ENCODE measurements at regions not wholly inside any gene's neighbourhood (a gene's known extent, or its start where the extent isn't known, plus 50 kb on each side); places are given as distances from the start of the nearest gene placed in this dataset.

DNA sequence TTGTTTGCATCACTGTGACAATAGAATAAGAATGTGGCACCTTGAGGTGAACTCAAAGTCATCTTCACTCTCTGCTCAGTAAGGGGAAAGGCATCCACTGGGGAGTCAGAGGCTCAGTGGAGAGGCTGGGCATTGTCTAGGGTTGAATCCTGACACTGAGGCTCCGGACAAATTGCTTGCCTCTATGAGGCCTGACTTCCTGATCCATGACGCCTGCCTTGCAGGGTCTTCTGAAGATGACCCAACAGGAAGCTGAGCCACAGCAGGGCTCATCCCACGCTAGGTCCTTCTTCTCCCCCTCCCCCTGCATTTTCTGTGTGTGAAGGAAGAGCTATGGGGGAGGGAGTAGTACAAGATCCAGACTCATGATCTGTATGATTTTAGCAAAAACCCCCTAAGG, 265.1 kb downstream of the SH3BP4 start:
- Histone ChIP-seq H3K9me3 (ENCODE audit: control extremely low read depth in 1 of 5, control insufficient read depth in 4 of 5, insufficient read depth in 2 of 5, low read depth in 1 of 5, low read length in 4 of 5) (no peaks in the 10 kb centered on the region), H3K4me3 (ENCODE audit: control insufficient read depth in 1 of 7, extremely low read depth in 1 of 7, insufficient read depth in 4 of 7, low read depth in 2 of 7, low read length in 6 of 7) (no peak overlapping the region), H3K4me1 (ENCODE audit: control extremely low read depth in 1 of 4, control insufficient read depth in 4 of 4, insufficient read depth in 4 of 4, low read length in 3 of 4) (no peaks in the 10 kb centered on the region), H3K36me3 (ENCODE audit: control insufficient read depth in 4 of 4, insufficient read depth in 4 of 4, low read length in 3 of 4) (no peaks in the 10 kb centered on the region), H3K27ac (ENCODE audit: insufficient read depth in 1 of 2, low read depth in 1 of 2, low read length in 2 of 2, poor library complexity in 1 of 2, severe bottlenecking in 2 of 2) (no peak overlapping the region), H3K27me3 (replicated peaks in 2 of 5; ENCODE audit: control insufficient read depth in 4 of 5, insufficient read depth in 5 of 5, low read length in 4 of 5) (peaks cover 0 to 67% (median 15%) of the 10 kb centered on the region in 5 experiments)
- 53% methylated on average over 2 of the region's 3 CpGs for WGBS (ENCODE audit: insufficient coverage)
- DNase-seq: no peak
- ChIA-PET POLR2A (no interaction called here), CTCF (no interaction called here)

DNA sequence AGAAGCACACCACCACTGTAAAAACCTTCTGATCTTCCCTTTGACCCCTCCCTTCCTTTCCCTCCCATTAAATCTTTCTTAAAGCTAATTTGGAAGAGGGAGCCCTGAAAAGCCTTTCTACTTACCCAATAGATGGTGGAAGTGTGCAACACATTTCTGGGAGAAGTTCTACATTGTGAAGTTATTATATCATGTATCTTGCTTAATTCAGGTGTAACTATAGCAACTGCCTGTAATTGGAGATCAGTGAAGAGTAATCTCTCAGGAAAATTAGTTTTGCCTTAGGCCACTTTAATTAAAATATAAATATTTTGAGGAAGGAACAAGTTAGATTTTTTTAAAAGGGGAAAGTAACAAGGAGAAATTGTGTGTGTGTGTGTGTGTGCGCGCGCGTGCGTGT, 266.0 kb downstream of the SH3BP4 start:
- H3K36me3 ChIP-seq (ENCODE audit: control insufficient read depth in 4 of 4, insufficient read depth in 4 of 4, low read length in 3 of 4): no peaks in the 10 kb centered on the region
- H3K4me1 ChIP-seq (ENCODE audit: control extremely low read depth in 1 of 4, control insufficient read depth in 4 of 4, insufficient read depth in 4 of 4, low read length in 3 of 4): no peaks in the 10 kb centered on the region
- H3K27me3 ChIP-seq (replicated peaks in 2 of 5; ENCODE audit: control insufficient read depth in 4 of 5, insufficient read depth in 5 of 5, low read length in 4 of 5): peaks cover 2 to 58% (median 15%) of the 10 kb centered on the region in 5 experiments
- H3K27ac ChIP-seq (ENCODE audit: insufficient read depth in 1 of 2, low read depth in 1 of 2, low read length in 2 of 2, poor library complexity in 1 of 2, severe bottlenecking in 2 of 2): no peak overlapping the region
- DNase-seq: no peak
- no peak overlapping the region for H3K4me3 ChIP-seq (ENCODE audit: control insufficient read depth in 1 of 7, extremely low read depth in 1 of 7, insufficient read depth in 4 of 7, low read depth in 2 of 7, low read length in 6 of 7)
- 67% methylated on average over 3 of the region's 5 CpGs for WGBS (ENCODE audit: insufficient coverage)
- ChIA-PET POLR2A (no interaction called here), CTCF (no interaction called here)
- no peaks in the 10 kb centered on the region for H3K9me3 ChIP-seq (ENCODE audit: control extremely low read depth in 1 of 5, control insufficient read depth in 4 of 5, insufficient read depth in 2 of 5, low read depth in 1 of 5, low read length in 4 of 5)

DNA sequence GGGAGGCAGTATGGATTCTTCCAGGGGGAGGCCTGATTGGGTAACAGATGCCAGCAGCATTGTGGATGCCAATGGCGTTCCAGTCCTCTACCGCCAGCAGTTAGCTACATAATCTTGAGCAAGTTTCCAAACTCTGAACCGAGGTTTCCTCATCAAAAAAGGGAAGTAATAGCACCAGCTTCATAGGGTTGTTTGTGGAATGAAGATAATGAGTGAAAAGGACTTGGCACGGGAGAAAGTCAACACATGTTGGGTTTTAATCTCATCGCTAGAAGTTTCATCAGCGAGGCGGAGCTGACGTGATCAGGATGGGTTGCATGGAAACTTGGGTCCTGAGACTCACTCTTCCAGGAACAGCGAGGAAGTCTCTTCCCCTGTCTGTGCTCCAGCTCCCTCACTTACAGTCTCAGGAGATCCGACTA, 266.7 kb downstream of the SH3BP4 start:
- H3K36me3 ChIP-seq (ENCODE audit: control insufficient read depth in 4 of 4, insufficient read depth in 4 of 4, low read length in 3 of 4): no peaks in the 10 kb centered on the region
- peak in 2 of 3 donors; percentile 2 to 7 for DNase-seq
- H3K27me3 ChIP-seq (replicated peaks in 2 of 5; ENCODE audit: control insufficient read depth in 4 of 5, insufficient read depth in 5 of 5, low read length in 4 of 5): peaks cover 3 to 57% (median 15%) of the 10 kb centered on the region in 5 experiments
- peaks cover 0 to under 1% (median 0%) of the 10 kb centered on the region in 5 experiments for H3K9me3 ChIP-seq (ENCODE audit: control extremely low read depth in 1 of 5, control insufficient read depth in 4 of 5, insufficient read depth in 2 of 5, low read depth in 1 of 5, low read length in 4 of 5)
- H3K27ac ChIP-seq (ENCODE audit: insufficient read depth in 1 of 2, low read depth in 1 of 2, low read length in 2 of 2, poor library complexity in 1 of 2, severe bottlenecking in 2 of 2): no peak overlapping the region
- no peaks in the 10 kb centered on the region for H3K4me1 ChIP-seq (ENCODE audit: control extremely low read depth in 1 of 4, control insufficient read depth in 4 of 4, insufficient read depth in 4 of 4, low read length in 3 of 4)
- POLR2A ChIA-PET: no interaction called here
- CTCF ChIA-PET: interaction anchor here (0.9 kb wide), 1 partner anchor 375 kb away, joined by 3 read pairs; no protein-coding TSS in a partner anchor
- 60% methylated on average over 10 of the region's 10 CpGs for WGBS (ENCODE audit: insufficient coverage)
- no peak overlapping the region for H3K4me3 ChIP-seq (ENCODE audit: control insufficient read depth in 1 of 7, extremely low read depth in 1 of 7, insufficient read depth in 4 of 7, low read depth in 2 of 7, low read length in 6 of 7)

DNA sequence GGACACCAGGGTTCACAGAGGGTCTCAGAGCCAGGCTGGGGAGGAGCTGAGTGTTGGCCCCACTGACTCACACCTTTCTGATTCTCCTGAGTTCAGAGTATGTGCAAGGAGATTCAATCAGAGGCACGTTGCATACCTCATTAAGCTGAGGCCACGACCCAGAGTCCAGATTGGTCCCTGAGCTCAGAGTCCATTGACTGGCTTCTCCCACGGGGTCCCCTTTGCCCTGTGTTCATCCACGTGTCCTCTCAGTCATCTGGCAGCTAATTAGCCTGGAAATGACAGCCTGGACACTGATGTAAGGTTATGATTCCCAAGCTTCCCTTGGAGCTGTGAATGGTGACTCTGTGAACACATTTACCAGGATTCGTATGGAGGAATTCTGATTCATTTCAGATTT, 267.2 kb downstream of the SH3BP4 start:
- Histone ChIP-seq H3K27me3 (replicated peaks in 2 of 5; ENCODE audit: control insufficient read depth in 4 of 5, insufficient read depth in 5 of 5, low read length in 4 of 5) (peaks cover 3 to 55% (median 15%) of the 10 kb centered on the region in 5 experiments), H3K27ac (ENCODE audit: insufficient read depth in 1 of 2, low read depth in 1 of 2, low read length in 2 of 2, poor library complexity in 1 of 2, severe bottlenecking in 2 of 2) (no peak overlapping the region), H3K9me3 (ENCODE audit: control extremely low read depth in 1 of 5, control insufficient read depth in 4 of 5, insufficient read depth in 2 of 5, low read depth in 1 of 5, low read length in 4 of 5) (peaks cover 0 to 4% (median 0%) of the 10 kb centered on the region in 5 experiments), H3K4me1 (ENCODE audit: control extremely low read depth in 1 of 4, control insufficient read depth in 4 of 4, insufficient read depth in 4 of 4, low read length in 3 of 4) (no peaks in the 10 kb centered on the region), H3K4me3 (ENCODE audit: control insufficient read depth in 1 of 7, extremely low read depth in 1 of 7, insufficient read depth in 4 of 7, low read depth in 2 of 7, low read length in 6 of 7) (no peak overlapping the region), H3K36me3 (ENCODE audit: control insufficient read depth in 4 of 4, insufficient read depth in 4 of 4, low read length in 3 of 4) (no peaks in the 10 kb centered on the region)
- CTCF ChIA-PET: interaction anchor here (0.9 kb wide), 1 partner anchor 374 kb away, joined by 3 read pairs; no protein-coding TSS in a partner anchor
- 86% methylated on average over 4 of the region's 5 CpGs for WGBS (ENCODE audit: insufficient coverage)
- no peak for DNase-seq
- POLR2A ChIA-PET: no interaction called here

DNA sequence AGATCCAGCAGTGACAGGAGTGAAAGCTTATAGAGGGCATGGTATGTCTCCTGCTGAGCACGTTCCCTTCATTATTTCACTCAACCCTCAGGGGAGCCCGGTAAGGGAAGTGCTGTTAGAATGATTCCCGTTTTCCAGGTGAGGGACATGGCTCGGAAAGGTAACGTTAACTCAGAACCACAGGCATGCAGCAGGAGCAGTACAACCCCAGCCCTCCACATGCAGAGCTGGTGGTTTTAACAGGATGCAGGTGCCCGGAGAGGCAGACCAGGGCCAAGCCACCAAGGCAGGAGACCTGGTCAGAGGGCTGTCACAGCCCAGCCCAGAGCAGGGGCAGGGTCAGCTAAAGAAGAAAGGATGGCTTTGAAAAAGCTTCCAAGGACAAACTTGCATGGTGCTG, 268.5 kb downstream of the SH3BP4 start:
- no peak overlapping the region for H3K4me3 ChIP-seq (ENCODE audit: control insufficient read depth in 1 of 7, extremely low read depth in 1 of 7, insufficient read depth in 4 of 7, low read depth in 2 of 7, low read length in 6 of 7)
- ChIA-PET POLR2A (no interaction called here), CTCF (no interaction called here)
- no peak overlapping the region for H3K27ac ChIP-seq (ENCODE audit: insufficient read depth in 1 of 2, low read depth in 1 of 2, low read length in 2 of 2, poor library complexity in 1 of 2, severe bottlenecking in 2 of 2)
- H3K27me3 ChIP-seq (replicated peaks in 2 of 5; ENCODE audit: control insufficient read depth in 4 of 5, insufficient read depth in 5 of 5, low read length in 4 of 5): peaks cover 3 to 64% (median 15%) of the 10 kb centered on the region in 5 experiments
- H3K9me3 ChIP-seq (ENCODE audit: control extremely low read depth in 1 of 5, control insufficient read depth in 4 of 5, insufficient read depth in 2 of 5, low read depth in 1 of 5, low read length in 4 of 5): peaks cover 0 to 4% (median 1%) of the 10 kb centered on the region in 5 experiments
- no peaks in the 10 kb centered on the region for H3K36me3 ChIP-seq (ENCODE audit: control insufficient read depth in 4 of 4, insufficient read depth in 4 of 4, low read length in 3 of 4)
- no peak for DNase-seq
- no peaks in the 10 kb centered on the region for H3K4me1 ChIP-seq (ENCODE audit: control extremely low read depth in 1 of 4, control insufficient read depth in 4 of 4, insufficient read depth in 4 of 4, low read length in 3 of 4)
- 68% methylated on average over 3 of the region's 6 CpGs for WGBS (ENCODE audit: insufficient coverage)

DNA sequence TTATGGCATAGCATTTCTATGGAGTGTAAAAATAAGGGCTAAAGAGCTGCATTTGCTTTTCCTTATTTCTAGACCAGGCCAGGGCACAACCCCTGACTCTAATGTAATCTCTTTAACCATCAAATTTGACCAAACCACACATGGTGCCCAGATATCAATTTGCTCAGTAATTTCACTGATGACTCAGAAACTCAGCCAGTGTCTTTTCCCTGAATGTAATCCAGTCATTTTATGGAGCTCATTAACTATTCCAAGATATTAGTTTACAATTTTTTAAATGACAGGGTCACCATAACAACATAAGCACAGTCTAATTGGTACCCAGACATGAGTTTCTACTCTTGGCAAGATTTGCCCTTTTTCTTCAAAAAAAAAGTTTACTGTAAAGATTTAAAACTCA, 270.8 kb upstream of the AGAP1 start:
- no peak overlapping the region for H3K27ac ChIP-seq (ENCODE audit: insufficient read depth in 1 of 2, low read depth in 1 of 2, low read length in 2 of 2, poor library complexity in 1 of 2, severe bottlenecking in 2 of 2)
- CTCF ChIA-PET: no interaction called here
- no peak for DNase-seq
- peaks cover 3 to 69% (median 19%) of the 10 kb centered on the region in 5 experiments for H3K27me3 ChIP-seq (replicated peaks in 2 of 5; ENCODE audit: control insufficient read depth in 4 of 5, insufficient read depth in 5 of 5, low read length in 4 of 5)
- POLR2A ChIA-PET: no interaction called here
- no peaks in the 10 kb centered on the region for H3K36me3 ChIP-seq (ENCODE audit: control insufficient read depth in 4 of 4, insufficient read depth in 4 of 4, low read length in 3 of 4)
- no peaks in the 10 kb centered on the region for H3K4me1 ChIP-seq (ENCODE audit: control extremely low read depth in 1 of 4, control insufficient read depth in 4 of 4, insufficient read depth in 4 of 4, low read length in 3 of 4)
- H3K9me3 ChIP-seq (ENCODE audit: control extremely low read depth in 1 of 5, control insufficient read depth in 4 of 5, insufficient read depth in 2 of 5, low read depth in 1 of 5, low read length in 4 of 5): peaks cover 0 to 4% (median 1%) of the 10 kb centered on the region in 5 experiments
- H3K4me3 ChIP-seq (ENCODE audit: control insufficient read depth in 1 of 7, extremely low read depth in 1 of 7, insufficient read depth in 4 of 7, low read depth in 2 of 7, low read length in 6 of 7): no peak overlapping the region

DNA sequence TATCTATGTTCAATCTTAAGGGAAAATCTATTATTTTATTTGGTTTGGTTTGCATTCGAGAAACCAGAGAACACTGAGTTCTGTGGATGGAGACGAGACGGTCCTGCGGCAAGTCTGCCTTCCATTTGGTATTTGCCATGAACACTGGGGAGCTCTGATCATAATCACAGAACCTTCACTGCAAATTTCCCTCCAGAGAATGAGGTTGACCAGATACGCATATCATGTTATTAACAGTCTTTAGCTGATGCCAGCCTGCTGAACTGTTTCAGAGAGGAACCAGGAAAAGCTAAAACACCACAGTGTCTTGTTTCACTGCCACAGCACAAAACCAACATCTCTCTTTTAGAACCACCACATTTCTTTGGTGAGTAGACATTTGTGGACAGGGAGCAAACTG, 269.4 kb upstream of the AGAP1 start:
- CTCF ChIA-PET: no interaction called here
- 98% methylated on average over 5 of the region's 5 CpGs for WGBS (ENCODE audit: insufficient coverage)
- H3K36me3 ChIP-seq (ENCODE audit: control insufficient read depth in 4 of 4, insufficient read depth in 4 of 4, low read length in 3 of 4): no peaks in the 10 kb centered on the region
- H3K27ac ChIP-seq (ENCODE audit: insufficient read depth in 1 of 2, low read depth in 1 of 2, low read length in 2 of 2, poor library complexity in 1 of 2, severe bottlenecking in 2 of 2): no peak overlapping the region
- no peak overlapping the region for H3K4me3 ChIP-seq (ENCODE audit: control insufficient read depth in 1 of 7, extremely low read depth in 1 of 7, insufficient read depth in 4 of 7, low read depth in 2 of 7, low read length in 6 of 7)
- no peaks in the 10 kb centered on the region for H3K4me1 ChIP-seq (ENCODE audit: control extremely low read depth in 1 of 4, control insufficient read depth in 4 of 4, insufficient read depth in 4 of 4, low read length in 3 of 4)
- H3K9me3 ChIP-seq (ENCODE audit: control extremely low read depth in 1 of 5, control insufficient read depth in 4 of 5, insufficient read depth in 2 of 5, low read depth in 1 of 5, low read length in 4 of 5): peaks cover 0 to 4% (median 1%) of the 10 kb centered on the region in 5 experiments
- no peak for DNase-seq
- H3K27me3 ChIP-seq (replicated peaks in 2 of 5; ENCODE audit: control insufficient read depth in 4 of 5, insufficient read depth in 5 of 5, low read length in 4 of 5): peaks cover 3 to 75% (median 15%) of the 10 kb centered on the region in 5 experiments
- POLR2A ChIA-PET: no interaction called here

Data from common myeloid progenitor, CD34-positive (primary cell).